SK-N-SH (cell line): ENCODE measurements at regions not wholly inside any gene's neighbourhood (a gene's known extent, or its start where the extent isn't known, plus 50 kb on each side); places are given as distances from the start of the nearest gene placed in this dataset.

Experiments used
- EP300 ChIP-seq, 2 experiments: IDR thresholded peaks; 2 replicates each; pipeline versions ENCODE4 v1.4.0 to v1.6.1; 2012; ENCODE audit warnings: borderline replicate concordance in 1 of 2, low read depth in 1 of 2, low read length in 1 of 2
- FOXJ3 ChIP-seq: sonication (generic); formaldehyde crosslinking; IDR thresholded peaks from 2 replicates; pipeline ENCODE4 v1.5.1; 2020; ENCODE audit warnings: mild to moderate bottlenecking, missing genetic modification reagents
- FOXM1 ChIP-seq: IDR thresholded peaks from 2 replicates; pipeline ENCODE4 v1.4.0; 2012; ENCODE audit warnings: low read depth, mild to moderate bottlenecking
- GABPA ChIP-seq: IDR thresholded peaks from 2 replicates; pipeline ENCODE4 v1.4.0; 2012; ENCODE audit warnings: low read depth, mild to moderate bottlenecking
- POLR2AphosphoS5 ChIP-seq: IDR thresholded peaks from 2 replicates; pipeline ENCODE4 v1.6.1; 2012; ENCODE audit warnings: low read depth, low read length
- RAD21 ChIP-seq: IDR thresholded peaks from 2 replicates; pipeline ENCODE4 v1.6.1; 2012; ENCODE audit warnings: mild to moderate bottlenecking, low read length
- RFX5 ChIP-seq: IDR thresholded peaks from 2 replicates; pipeline ENCODE4 v1.6.1; 2012; ENCODE audit warnings: mild to moderate bottlenecking, improper control_type of control experiment, low read length
- SIN3A ChIP-seq: IDR thresholded peaks from 2 replicates; pipeline ENCODE4 v1.6.1; 2012; ENCODE audit warnings: low read depth, mild to moderate bottlenecking, low read length, moderate library complexity, borderline replicate concordance
- TCF12 ChIP-seq: IDR thresholded peaks from 2 replicates; pipeline ENCODE4 v1.4.0; 2012
- YY1 ChIP-seq: IDR thresholded peaks from 2 replicates; pipeline ENCODE4 v1.4.0; 2012; ENCODE audit warnings: low read depth, mild to moderate bottlenecking
- TF ChIP-seq, protein P1 (sequence below): fragments of 200-600 bp; sonication (generic); IDR thresholded peaks from 2 replicates; pipeline ENCODE4 v1.6.1; 2017; ENCODE audit warnings: antibody characterized with exemption, mild to moderate bottlenecking, moderate library complexity
- TF ChIP-seq, protein P2 (sequence below): IDR thresholded peaks from 2 replicates; pipeline ENCODE4 v1.6.1; 2012; ENCODE audit warnings: mild to moderate bottlenecking, low read depth, low read length, moderate library complexity
- TF ChIP-seq, protein P3 (sequence below): IDR thresholded peaks from 2 replicates; pipeline ENCODE4 v1.4.0; 2012; ENCODE audit warnings: low read depth
- TF ChIP-seq, protein P4 (sequence below): IDR thresholded peaks from 2 replicates; pipeline ENCODE4 v1.4.0; 2012; ENCODE audit warnings: low read depth, borderline replicate concordance

DNA sequence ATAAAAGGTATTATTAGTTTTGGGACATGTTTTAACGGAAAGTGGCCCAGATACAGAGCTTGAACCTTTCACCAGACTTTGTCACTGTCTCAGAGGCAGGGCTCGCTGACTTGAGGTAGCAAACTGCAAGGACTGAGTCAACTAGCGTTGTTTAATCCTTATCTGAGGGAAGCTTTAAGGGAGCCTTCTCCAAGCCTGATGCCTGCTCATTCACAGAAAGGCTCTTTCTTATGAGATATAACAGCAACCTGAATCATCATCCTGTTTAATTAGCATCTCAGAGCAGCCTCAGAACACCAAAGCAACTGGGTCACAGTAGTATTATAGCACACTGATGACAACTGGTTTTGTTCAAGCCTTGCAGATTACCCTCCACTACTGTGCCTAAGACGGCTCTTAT lies 54.2 kb upstream of the CYP2D6 start:
- TF ChIP-seq GABPA: no peak
- TF ChIP-seq, protein P1, sequence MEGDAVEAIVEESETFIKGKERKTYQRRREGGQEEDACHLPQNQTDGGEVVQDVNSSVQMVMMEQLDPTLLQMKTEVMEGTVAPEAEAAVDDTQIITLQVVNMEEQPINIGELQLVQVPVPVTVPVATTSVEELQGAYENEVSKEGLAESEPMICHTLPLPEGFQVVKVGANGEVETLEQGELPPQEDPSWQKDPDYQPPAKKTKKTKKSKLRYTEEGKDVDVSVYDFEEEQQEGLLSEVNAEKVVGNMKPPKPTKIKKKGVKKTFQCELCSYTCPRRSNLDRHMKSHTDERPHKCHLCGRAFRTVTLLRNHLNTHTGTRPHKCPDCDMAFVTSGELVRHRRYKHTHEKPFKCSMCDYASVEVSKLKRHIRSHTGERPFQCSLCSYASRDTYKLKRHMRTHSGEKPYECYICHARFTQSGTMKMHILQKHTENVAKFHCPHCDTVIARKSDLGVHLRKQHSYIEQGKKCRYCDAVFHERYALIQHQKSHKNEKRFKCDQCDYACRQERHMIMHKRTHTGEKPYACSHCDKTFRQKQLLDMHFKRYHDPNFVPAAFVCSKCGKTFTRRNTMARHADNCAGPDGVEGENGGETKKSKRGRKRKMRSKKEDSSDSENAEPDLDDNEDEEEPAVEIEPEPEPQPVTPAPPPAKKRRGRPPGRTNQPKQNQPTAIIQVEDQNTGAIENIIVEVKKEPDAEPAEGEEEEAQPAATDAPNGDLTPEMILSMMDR: no peak
- TF ChIP-seq RAD21: no peak
- TF ChIP-seq EP300 (IDR thresholded peaks at IDR 0.05; ENCODE audit: borderline replicate concordance in 1 of 2, low read depth in 1 of 2, low read length in 1 of 2): no peak
- TF ChIP-seq, protein P2, sequence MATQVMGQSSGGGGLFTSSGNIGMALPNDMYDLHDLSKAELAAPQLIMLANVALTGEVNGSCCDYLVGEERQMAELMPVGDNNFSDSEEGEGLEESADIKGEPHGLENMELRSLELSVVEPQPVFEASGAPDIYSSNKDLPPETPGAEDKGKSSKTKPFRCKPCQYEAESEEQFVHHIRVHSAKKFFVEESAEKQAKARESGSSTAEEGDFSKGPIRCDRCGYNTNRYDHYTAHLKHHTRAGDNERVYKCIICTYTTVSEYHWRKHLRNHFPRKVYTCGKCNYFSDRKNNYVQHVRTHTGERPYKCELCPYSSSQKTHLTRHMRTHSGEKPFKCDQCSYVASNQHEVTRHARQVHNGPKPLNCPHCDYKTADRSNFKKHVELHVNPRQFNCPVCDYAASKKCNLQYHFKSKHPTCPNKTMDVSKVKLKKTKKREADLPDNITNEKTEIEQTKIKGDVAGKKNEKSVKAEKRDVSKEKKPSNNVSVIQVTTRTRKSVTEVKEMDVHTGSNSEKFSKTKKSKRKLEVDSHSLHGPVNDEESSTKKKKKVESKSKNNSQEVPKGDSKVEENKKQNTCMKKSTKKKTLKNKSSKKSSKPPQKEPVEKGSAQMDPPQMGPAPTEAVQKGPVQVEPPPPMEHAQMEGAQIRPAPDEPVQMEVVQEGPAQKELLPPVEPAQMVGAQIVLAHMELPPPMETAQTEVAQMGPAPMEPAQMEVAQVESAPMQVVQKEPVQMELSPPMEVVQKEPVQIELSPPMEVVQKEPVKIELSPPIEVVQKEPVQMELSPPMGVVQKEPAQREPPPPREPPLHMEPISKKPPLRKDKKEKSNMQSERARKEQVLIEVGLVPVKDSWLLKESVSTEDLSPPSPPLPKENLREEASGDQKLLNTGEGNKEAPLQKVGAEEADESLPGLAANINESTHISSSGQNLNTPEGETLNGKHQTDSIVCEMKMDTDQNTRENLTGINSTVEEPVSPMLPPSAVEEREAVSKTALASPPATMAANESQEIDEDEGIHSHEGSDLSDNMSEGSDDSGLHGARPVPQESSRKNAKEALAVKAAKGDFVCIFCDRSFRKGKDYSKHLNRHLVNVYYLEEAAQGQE: no peak
- TF ChIP-seq POLR2AphosphoS5: no peak
- TF ChIP-seq FOXJ3 (CRISPR knock-in tag): no peak
- TF ChIP-seq, protein P3, sequence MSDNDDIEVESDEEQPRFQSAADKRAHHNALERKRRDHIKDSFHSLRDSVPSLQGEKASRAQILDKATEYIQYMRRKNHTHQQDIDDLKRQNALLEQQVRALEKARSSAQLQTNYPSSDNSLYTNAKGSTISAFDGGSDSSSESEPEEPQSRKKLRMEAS: no peak
- no peak for TF ChIP-seq SIN3A
- TF ChIP-seq RFX5: no peak
- no peak for TF ChIP-seq TCF12
- no peak for TF ChIP-seq YY1
- no peak for TF ChIP-seq FOXM1
- TF ChIP-seq, protein P4, sequence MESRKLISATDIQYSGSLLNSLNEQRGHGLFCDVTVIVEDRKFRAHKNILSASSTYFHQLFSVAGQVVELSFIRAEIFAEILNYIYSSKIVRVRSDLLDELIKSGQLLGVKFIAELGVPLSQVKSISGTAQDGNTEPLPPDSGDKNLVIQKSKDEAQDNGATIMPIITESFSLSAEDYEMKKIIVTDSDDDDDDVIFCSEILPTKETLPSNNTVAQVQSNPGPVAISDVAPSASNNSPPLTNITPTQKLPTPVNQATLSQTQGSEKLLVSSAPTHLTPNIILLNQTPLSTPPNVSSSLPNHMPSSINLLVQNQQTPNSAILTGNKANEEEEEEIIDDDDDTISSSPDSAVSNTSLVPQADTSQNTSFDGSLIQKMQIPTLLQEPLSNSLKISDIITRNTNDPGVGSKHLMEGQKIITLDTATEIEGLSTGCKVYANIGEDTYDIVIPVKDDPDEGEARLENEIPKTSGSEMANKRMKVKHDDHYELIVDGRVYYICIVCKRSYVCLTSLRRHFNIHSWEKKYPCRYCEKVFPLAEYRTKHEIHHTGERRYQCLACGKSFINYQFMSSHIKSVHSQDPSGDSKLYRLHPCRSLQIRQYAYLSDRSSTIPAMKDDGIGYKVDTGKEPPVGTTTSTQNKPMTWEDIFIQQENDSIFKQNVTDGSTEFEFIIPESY: no peak
